ENCODE measurements at regions not wholly inside any gene's neighbourhood (a gene's known extent, or its start where the extent isn't known, plus 50 kb on each side); places are given as distances from the start of the nearest gene placed in this dataset.

DNA sequence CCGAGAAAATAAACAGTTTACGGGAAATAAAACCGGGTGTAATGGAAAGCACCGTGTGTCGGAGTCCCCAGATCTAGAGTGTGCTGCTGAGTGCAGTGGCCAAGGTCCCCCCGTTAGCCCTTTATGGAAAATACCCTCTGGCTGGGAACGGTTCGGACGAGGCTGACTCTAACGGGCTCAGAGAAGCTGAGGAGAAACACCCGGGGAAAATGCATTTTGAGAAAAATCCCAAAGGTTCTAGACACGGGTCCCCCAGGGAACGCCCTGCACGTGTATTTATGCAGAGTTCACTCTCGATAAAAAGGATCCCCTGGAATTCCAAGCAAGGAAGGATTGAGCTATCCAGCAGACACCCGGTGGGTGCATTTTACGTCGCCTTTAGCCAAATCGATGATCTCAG, 177.2 kb downstream of the CRLF2 start:
- no peaks in the 10 kb centered on the region for H3K36me3 ChIP-seq (ENCODE audit: control insufficient read depth in 2 of 2, insufficient read depth in 2 of 2, low read length in 1 of 2)
- no peak overlapping the region for H3K4me2 ChIP-seq (ENCODE audit: control insufficient read depth, insufficient read depth)
- no peak overlapping the region for H3K9ac ChIP-seq (ENCODE audit: control insufficient read depth, insufficient read depth, low read length)
- intact Hi-C loops (cut with micrococcal nuclease; ENCODE audit: unreplicated experiment) (no loop called here), in situ Hi-C loops (cut with MboI) (loop anchor here (10.0 kb wide), 1 partner anchor 60 kb away; no protein-coding TSS in a partner anchor)
- ChIA-PET POLR2A (no interaction called here), CTCF (no interaction called here), RAD21 (ENCODE audit: unreplicated experiment) (no interaction called here), SMC1A (ENCODE audit: uncharacterized antibody, unreplicated experiment) (no interaction called here)
- no peak overlapping the region for H3K4me3 ChIP-seq
- FAIRE-seq (no peak), DNase-seq (ENCODE audit: low read depth, low spot score) (no peak), ATAC-seq (no peak)
- H4K20me1 ChIP-seq (ENCODE audit: control insufficient read depth, insufficient read depth) = no peaks in the 10 kb centered on the region
- peaks cover 2% of the 10 kb centered on the region; the same call in 1 of the 3 replicates for H3K9me3 ChIP-seq (replicated peaks; ENCODE audit: control insufficient read depth, insufficient read depth, low read length)
- TF ChIP-seq CREM (IDR thresholded peaks at IDR 0.05; ENCODE audit: low read depth) (no peak), PAX8 (IDR thresholded peaks at IDR 0.05) (no peak), TCF3 (IDR thresholded peaks at IDR 0.05; ENCODE audit: borderline replicate concordance, insufficient read depth, low read depth, low read length) (no peak), LARP7 (IDR thresholded peaks at IDR 0.05) (no peak), HDGF (IDR thresholded peaks at IDR 0.05) (no peak), SPI1 (IDR thresholded peaks at IDR 0.05; ENCODE audit: borderline replicate concordance, insufficient read depth, low read depth, low read length) (no peak)
- TF ChIP-seq, protein P1, sequence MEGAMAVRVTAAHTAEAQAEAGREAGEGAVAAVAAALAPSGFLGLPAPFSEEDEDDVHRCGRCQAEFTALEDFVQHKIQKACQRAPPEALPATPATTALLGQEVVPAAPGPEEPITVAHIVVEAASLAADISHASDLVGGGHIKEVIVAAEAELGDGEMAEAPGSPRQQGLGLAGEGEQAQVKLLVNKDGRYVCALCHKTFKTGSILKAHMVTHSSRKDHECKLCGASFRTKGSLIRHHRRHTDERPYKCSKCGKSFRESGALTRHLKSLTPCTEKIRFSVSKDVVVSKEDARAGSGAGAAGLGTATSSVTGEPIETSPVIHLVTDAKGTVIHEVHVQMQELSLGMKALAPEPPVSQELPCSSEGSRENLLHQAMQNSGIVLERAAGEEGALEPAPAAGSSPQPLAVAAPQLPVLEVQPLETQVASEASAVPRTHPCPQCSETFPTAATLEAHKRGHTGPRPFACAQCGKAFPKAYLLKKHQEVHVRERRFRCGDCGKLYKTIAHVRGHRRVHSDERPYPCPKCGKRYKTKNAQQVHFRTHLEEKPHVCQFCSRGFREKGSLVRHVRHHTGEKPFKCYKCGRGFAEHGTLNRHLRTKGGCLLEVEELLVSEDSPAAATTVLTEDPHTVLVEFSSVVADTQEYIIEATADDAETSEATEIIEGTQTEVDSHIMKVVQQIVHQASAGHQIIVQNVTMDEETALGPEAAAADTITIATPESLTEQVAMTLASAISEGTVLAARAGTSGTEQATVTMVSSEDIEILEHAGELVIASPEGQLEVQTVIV (IDR thresholded peaks at IDR 0.05; ENCODE audit: borderline replicate concordance, partially characterized antibody) = no peak
- TF ChIP-seq, protein P2, sequence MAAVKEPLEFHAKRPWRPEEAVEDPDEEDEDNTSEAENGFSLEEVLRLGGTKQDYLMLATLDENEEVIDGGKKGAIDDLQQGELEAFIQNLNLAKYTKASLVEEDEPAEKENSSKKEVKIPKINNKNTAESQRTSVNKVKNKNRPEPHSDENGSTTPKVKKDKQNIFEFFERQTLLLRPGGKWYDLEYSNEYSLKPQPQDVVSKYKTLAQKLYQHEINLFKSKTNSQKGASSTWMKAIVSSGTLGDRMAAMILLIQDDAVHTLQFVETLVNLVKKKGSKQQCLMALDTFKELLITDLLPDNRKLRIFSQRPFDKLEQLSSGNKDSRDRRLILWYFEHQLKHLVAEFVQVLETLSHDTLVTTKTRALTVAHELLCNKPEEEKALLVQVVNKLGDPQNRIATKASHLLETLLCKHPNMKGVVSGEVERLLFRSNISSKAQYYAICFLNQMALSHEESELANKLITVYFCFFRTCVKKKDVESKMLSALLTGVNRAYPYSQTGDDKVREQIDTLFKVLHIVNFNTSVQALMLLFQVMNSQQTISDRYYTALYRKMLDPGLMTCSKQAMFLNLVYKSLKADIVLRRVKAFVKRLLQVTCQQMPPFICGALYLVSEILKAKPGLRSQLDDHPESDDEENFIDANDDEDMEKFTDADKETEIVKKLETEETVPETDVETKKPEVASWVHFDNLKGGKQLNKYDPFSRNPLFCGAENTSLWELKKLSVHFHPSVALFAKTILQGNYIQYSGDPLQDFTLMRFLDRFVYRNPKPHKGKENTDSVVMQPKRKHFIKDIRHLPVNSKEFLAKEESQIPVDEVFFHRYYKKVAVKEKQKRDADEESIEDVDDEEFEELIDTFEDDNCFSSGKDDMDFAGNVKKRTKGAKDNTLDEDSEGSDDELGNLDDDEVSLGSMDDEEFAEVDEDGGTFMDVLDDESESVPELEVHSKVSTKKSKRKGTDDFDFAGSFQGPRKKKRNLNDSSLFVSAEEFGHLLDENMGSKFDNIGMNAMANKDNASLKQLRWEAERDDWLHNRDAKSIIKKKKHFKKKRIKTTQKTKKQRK (IDR thresholded peaks at IDR 0.05; ENCODE audit: low read depth, low read length) = no peak
- no TSS peak for BruUV-seq (replicated peaks)
- no peak overlapping the region for H3K27ac ChIP-seq (ENCODE audit: control insufficient read depth, insufficient read depth)
- WGBS (ENCODE audit: insufficient coverage, insufficient replicate concordance, low lambda C conversion rate, missing lambda C conversion rate) = 67% methylated on average over 18 of the region's 19 CpGs
- H3K4me1 ChIP-seq (ENCODE audit: control insufficient read depth, insufficient read depth, low read length) = no peaks in the 10 kb centered on the region
- H3K27me3 ChIP-seq (replicated peaks in 1 of 2; ENCODE audit: control insufficient read depth in 2 of 2, insufficient read depth in 2 of 2, low read length in 1 of 2) = no peaks in the 10 kb centered on the region
- H3K79me2 ChIP-seq (ENCODE audit: control insufficient read depth, insufficient read depth, low read length) = no peaks in the 10 kb centered on the region
- H2AFZ ChIP-seq (ENCODE audit: control insufficient read depth, low read depth, low read length) = no peak overlapping the region
